HG03354 (cell line): ENCODE measurements at regions not wholly inside any gene's neighbourhood (a gene's known extent, or its start where the extent isn't known, plus 50 kb on each side); places are given as distances from the start of the nearest gene placed in this dataset.

Experiments used
- ATAC-seq: cut with Tn5 transposase; IDR thresholded peaks from one replicate; pipeline ENCODE4 v1.9.1; 2021; ENCODE audit warnings: mild to moderate bottlenecking; ENCODE audit not compliant: unreplicated experiment, poor library complexity, severe bottlenecking

DNA sequence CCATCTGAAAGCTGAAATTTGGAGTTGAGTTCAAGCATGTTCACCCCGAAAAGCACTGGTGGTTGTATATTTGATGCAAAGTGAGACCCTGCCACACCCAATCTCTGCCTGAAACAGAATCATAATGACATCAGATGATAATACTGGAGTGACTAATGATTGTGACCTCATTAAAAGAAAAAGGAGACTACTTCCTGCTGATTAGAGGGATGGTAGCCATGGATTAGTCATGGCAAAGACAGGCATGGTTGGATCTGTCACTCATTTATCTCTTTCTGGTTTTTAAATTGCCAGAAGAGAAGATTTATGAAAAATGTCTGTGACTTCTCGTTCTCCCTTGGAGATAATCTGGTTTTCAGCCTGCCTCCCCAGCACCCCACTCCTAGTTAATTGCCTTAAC, 101.2 kb downstream of the BAMBI start:
- ATAC-seq = no peak

DNA sequence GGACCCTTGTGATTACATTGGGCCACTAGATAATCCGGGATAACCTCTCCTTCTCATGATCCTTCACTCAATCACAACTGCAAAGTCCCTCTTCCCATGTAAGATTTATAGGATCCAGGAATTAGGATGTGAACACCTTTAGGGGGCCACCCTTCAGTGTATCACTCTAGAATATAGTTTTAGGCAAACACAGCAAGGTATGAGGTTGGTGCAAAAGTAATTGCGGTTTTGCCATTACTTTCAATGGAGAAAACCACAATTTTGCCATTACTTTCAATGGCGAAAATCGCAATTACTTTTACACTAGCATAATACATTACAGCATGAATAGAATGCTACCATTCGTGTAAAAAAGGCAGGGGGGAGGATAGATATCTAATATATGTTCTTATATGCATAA, 104.0 kb downstream of the BAMBI start:
- no peak for ATAC-seq

DNA sequence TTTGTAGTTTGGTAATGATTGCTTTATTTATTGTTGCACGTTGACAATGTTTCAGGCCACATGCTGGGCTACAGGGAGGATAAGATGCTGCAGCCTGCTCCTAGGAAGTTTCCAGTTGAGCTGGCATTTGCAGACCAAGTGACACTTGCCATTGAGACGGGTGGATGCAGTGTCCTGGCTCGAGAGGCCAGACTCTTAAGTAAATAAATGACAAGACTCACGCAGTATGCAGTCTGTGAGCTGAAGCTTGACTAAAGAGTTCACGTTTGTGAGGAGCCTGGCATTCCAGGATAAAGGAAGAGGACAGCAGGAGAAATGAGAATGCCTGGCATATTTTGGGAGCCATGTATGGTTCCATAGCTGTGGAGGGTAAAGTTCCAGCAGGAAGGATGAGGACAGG, 105.8 kb downstream of the BAMBI start:
- no peak for ATAC-seq

- no peak for ATAC-seq
Observed at GRCh38 chr10:28785018-28785417, 107.7 kb downstream of the BAMBI start.

DNA sequence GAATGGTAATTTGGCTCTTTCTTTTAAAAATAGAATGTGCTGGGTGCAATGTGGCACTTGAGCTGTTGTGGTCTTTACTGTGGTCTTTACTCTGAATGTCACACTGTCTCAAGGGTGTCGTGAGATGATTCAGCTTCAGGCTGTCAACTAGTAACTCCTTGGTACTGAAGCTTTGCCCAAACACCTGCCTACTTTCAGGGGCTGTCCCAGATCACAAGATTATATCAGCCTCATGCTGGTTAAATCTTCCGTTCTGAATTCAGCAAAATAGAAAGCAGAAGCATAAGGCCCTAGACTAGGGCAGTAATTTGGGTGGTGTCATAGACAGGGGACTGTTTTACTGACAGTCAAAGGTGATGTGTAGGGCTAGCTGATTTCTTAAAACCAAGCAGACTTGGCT, 110.9 kb downstream of the BAMBI start:
- ATAC-seq = peak; percentile 89

- no peak for ATAC-seq
Observed at GRCh38 chr10:28788762-28789161, 111.4 kb downstream of the BAMBI start.

DNA sequence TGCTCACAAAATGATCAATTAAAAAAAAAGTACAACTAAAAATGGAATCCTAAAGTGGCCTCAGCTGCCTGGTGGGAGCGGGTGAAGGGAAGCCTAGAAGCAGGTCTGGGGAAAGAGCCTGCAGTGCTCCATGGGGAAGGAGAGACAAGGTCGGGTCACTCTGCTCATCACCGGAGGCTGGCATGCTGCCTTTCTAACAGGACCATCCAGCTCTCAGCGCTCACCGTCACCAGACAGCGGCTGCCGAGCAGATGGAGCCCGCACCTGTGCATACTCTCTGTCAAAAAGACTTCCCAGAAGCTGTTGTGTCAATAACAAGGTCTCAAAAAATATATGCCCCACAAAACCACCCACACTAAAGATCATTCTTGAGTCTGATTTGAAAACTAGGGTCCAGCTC, 112.8 kb downstream of the BAMBI start:
- ATAC-seq = no peak

DNA sequence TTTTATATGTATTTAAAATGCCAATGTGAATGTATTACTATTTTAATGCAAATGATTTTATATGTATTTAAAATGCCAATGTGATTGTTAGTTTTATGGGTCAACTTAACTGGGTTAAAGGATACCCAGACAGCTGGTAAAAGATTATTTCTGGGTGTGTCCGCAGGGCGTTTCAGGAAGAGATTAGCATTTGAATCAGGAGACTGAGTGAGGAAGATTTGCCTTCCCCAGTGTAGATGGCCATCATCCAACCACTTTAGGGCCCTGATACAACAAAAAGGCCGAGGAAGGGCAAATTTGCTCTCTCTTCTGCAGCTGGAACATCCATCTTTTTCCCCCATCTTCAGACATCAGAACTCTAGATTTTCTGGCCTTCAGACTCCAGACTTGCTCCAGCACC, 116.2 kb downstream of the BAMBI start:
- no peak for ATAC-seq

- no peak for ATAC-seq
Observed at GRCh38 chr10:28794986-28795385, 117.7 kb downstream of the BAMBI start.

- no peak for ATAC-seq
Observed at GRCh38 chr10:28796606-28797512, 119.5 kb downstream of the BAMBI start.

GRCh38 chr10:28797904-28798371, 120.6 kb downstream of the BAMBI start:
- no peak for ATAC-seq

DNA sequence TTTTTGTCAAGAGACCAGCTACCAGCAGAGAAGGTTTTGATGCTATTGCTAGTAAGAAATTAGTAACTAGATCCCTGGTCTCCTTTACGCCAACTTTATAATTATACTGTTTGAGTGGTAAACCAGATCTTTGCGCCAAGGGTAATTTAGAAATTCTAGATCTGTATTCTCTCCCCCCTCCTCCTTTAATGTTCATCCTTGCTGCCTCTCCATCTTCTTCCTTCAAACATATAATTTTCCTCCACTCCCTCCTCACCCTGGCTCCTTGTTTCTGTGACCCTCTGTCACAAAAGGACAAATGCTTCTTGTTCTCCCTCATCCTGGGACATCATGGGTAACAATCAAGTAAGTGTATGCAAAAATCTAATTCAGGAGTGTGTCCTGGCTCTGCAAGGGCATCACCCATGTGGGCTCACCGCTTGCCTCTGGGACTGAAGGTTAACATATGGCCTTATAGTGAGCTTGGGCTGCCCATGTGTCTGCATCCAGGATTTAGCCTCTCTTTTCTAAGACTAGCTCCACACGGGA, 121.2 kb downstream of the BAMBI start:
- no peak for ATAC-seq

- ATAC-seq = no peak
Observed at GRCh38 chr10:28798964-28799363, 121.6 kb downstream of the BAMBI start.

- ATAC-seq = no peak
Observed at GRCh38 chr10:28800144-28800543, 122.8 kb downstream of the BAMBI start.

GRCh38 chr10:28801247-28801646, 123.9 kb downstream of the BAMBI start:
- ATAC-seq = no peak

DNA sequence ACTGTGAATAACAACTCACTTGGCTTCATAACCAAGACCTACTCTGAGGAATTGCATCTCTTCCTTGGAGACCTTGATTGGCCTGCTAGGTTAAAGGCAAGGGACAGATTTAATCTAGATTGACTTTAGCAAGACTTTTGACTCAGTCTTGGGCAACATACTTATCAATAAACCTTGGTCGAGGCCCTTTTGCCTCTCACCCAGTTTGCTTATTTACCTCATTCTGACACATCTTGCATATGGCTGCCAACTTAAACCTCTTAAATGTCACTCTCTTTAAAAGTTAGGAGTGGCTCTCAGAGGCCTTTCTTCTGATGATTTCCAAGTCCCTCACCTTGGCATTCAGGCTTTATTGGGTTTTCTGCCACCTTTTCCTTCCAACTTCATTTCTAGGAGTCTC, 124.5 kb downstream of the BAMBI start:
- ATAC-seq = no peak

DNA sequence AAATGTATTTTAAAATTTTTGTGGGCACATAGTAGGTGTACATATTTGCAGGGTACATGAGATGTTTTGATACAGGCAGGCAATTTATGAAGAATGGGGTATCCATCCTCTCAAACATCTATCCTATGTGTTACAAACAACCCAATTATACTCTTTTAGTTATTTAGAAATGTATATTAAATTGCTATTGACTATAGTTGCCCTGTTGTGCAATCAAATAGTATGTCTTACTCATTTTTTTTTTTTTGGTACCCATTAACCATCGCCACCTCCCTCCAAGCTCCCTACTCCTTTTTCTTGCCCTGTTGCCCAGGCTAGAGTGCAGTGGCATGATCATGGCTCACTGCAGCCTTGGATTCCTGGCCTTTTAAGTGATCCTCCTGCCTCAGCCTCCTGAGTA, 128.1 kb downstream of the BAMBI start:
- no peak for ATAC-seq

GRCh38 chr10:28806488-28806941, 129.2 kb downstream of the BAMBI start:
- no peak for ATAC-seq

GRCh38 chr10:28806951-28807759, 129.8 kb downstream of the BAMBI start:
- no peak for ATAC-seq

- ATAC-seq = peak; percentile 51
Observed at GRCh38 chr10:28807760-28808613, 130.7 kb downstream of the BAMBI start.
